ENCODE measurements at regions not wholly inside any gene's neighbourhood (a gene's known extent, or its start where the extent isn't known, plus 50 kb on each side); places are given as distances from the start of the nearest gene placed in this dataset.

DNA sequence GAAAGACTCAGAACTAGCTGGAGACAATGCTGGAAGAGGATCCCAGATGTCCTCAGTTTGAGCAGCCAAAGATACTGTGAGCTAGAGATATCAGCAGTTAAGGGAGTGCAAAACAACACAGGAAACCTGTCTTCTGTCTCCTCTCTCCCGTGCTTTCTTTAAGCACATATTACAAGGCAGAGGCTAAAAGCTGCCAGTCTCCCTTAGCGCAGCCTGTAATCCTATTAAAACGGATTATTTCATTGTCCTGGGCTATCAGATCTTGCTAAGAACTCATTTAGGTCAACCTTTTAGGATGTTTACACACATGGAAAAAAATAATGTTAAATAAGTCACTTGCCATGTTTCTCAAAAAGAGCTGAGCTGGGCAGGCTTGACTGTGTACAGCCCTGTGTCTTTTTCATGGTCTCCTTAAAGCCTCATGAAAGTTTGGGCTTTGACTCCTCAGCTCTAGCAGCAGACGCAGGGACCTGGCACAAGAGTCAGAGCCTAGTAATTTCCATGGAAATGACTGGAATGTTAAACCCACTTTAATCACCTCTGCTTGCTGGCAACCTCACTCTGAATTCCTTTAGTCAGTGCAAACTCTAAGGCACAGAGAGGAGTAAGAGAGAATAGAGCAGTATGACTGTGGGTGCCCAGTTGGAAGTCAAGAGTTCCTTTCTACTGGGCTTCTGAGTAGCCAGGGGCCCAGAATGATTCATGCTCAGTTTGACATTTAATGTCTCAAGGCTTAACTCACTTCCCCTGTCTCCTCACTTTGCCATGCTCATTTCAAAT lies 491.9 kb downstream of the NTRK3 start:
- DNase-seq (ENCODE audit: extremely low spot score): no peak
- POLR2A ChIA-PET: no interaction called here
- CTCF ChIA-PET: no interaction called here
- TF ChIP-seq L3MBTL2 (conservative IDR thresholded peaks at IDR 0.05) (no peak), CTBP1 (IDR thresholded peaks at IDR 0.05; ENCODE audit: borderline replicate concordance) (no peak), SUZ12 (IDR thresholded peaks at IDR 0.05) (no peak), FOXM1 (IDR thresholded peaks at IDR 0.05; ENCODE audit: borderline replicate concordance) (no peak), ELF4 (IDR thresholded peaks at IDR 0.05) (no peak), FOXK2 (IDR thresholded peaks at IDR 0.05) (no peak), FOXA1 (IDR thresholded peaks at IDR 0.05) (no peak), SP1 (IDR thresholded peaks at IDR 0.05) (no peak), ARNT (IDR thresholded peaks at IDR 0.05) (no peak), NFRKB (IDR thresholded peaks at IDR 0.05) (no peak), LEF1 (IDR thresholded peaks at IDR 0.05; ENCODE audit: borderline replicate concordance) (no peak), BHLHE40 (IDR thresholded peaks at IDR 0.05; ENCODE audit: borderline replicate concordance) (no peak), ZNF384 (IDR thresholded peaks at IDR 0.05) (no peak), HDGF (IDR thresholded peaks at IDR 0.05; ENCODE audit: borderline replicate concordance) (no peak)
- TF ChIP-seq, protein P1, sequence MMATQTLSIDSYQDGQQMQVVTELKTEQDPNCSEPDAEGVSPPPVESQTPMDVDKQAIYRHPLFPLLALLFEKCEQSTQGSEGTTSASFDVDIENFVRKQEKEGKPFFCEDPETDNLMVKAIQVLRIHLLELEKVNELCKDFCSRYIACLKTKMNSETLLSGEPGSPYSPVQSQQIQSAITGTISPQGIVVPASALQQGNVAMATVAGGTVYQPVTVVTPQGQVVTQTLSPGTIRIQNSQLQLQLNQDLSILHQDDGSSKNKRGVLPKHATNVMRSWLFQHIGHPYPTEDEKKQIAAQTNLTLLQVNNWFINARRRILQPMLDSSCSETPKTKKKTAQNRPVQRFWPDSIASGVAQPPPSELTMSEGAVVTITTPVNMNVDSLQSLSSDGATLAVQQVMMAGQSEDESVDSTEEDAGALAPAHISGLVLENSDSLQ (IDR thresholded peaks at IDR 0.05): no peak

DNA sequence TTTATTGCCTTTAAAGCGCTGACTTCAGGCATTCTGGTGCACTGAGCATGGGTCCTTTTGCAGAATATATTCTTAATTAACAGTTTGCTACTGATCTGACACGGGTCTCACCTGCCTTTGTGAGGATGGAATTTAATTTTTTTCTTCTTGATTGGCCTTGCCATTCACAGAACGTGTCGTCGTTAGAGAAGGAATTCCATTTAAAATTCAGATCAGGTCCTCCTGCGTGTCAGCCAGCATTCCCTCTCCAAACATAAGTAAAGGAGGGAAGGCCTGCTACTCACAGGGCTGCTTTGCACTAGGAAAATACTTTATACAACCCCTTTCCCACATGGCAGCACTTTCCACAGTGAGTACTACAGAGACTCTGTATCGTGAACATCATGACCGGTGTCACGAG lies 492.7 kb downstream of the NTRK3 start:
- CTCF ChIA-PET: no interaction called here

DNA sequence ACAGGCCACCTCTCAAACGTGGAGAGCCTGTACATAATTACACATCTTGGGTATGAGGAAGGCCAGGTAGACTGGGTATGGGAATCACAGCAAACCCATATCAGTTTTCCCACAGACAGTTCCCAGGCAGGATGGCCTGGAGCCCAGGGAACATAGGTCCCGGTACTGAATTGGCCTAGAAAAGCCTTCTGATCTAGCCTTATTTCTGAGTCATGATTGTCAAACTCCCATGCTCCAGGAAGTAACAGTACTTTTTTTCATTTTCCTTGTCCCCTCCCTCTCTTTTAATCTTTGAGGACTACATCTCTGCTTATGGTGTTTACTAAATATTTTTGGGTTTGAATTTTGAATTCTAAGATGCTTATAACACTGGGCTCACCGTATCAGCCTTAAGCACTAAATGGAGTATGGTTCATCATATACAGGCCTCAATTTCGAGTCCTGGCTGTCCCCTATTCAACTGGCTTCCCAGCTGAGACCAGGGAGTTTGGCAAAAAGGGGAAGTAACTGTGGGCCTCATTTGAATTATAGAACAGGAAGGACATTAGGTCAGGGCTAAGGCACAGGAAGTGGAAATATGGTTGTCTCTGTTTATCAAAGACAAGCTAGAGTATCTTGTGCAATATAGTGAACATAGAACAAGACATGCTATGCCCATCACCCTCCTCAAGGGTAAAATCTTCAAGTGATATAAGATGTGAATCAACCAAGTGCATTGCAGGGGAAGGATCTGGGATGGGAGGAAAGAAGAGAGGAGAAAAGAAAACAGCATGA lies 494.6 kb downstream of the NTRK3 start:
- DNase-seq (ENCODE audit: extremely low spot score): no peak
- ChIA-PET CTCF (interaction anchor here (0.6 kb wide), 1 partner anchor 26 kb away, joined by 3 read pairs; no protein-coding TSS in a partner anchor), POLR2A (no interaction called here)
- TF ChIP-seq L3MBTL2 (conservative IDR thresholded peaks at IDR 0.05) (no peak), HDGF (IDR thresholded peaks at IDR 0.05; ENCODE audit: borderline replicate concordance) (no peak), CTBP1 (IDR thresholded peaks at IDR 0.05; ENCODE audit: borderline replicate concordance) (no peak), LEF1 (IDR thresholded peaks at IDR 0.05; ENCODE audit: borderline replicate concordance) (no peak), NFRKB (IDR thresholded peaks at IDR 0.05) (no peak), ELF4 (IDR thresholded peaks at IDR 0.05) (no peak), FOXM1 (IDR thresholded peaks at IDR 0.05; ENCODE audit: borderline replicate concordance) (no peak), FOXA1 (IDR thresholded peaks at IDR 0.05) (no peak), FOXK2 (IDR thresholded peaks at IDR 0.05) (no peak)
- TF ChIP-seq, protein P1 (IDR thresholded peaks at IDR 0.05): no peak

More for the DNA sequence above, 492.7 kb downstream of the NTRK3 start:
- POLR2A ChIA-PET: no interaction called here
- DNase-seq (ENCODE audit: extremely low spot score): no peak
- TF ChIP-seq SUZ12 (IDR thresholded peaks at IDR 0.05) (no peak), ZNF384 (IDR thresholded peaks at IDR 0.05) (no peak), FOXM1 (IDR thresholded peaks at IDR 0.05; ENCODE audit: borderline replicate concordance) (no peak), SP1 (IDR thresholded peaks at IDR 0.05) (no peak), ARNT (IDR thresholded peaks at IDR 0.05) (no peak), FOXA1 (IDR thresholded peaks at IDR 0.05) (no peak), CTBP1 (IDR thresholded peaks at IDR 0.05; ENCODE audit: borderline replicate concordance) (no peak), NFRKB (IDR thresholded peaks at IDR 0.05) (no peak), L3MBTL2 (conservative IDR thresholded peaks at IDR 0.05) (no peak), TARDBP (IDR thresholded peaks at IDR 0.05) (no peak), HDGF (IDR thresholded peaks at IDR 0.05; ENCODE audit: borderline replicate concordance) (no peak), ELF4 (IDR thresholded peaks at IDR 0.05) (no peak), BHLHE40 (IDR thresholded peaks at IDR 0.05; ENCODE audit: borderline replicate concordance) (no peak), FOXK2 (IDR thresholded peaks at IDR 0.05) (no peak), LEF1 (IDR thresholded peaks at IDR 0.05; ENCODE audit: borderline replicate concordance) (no peak)
- TF ChIP-seq, protein P1 (IDR thresholded peaks at IDR 0.05): no peak

DNA sequence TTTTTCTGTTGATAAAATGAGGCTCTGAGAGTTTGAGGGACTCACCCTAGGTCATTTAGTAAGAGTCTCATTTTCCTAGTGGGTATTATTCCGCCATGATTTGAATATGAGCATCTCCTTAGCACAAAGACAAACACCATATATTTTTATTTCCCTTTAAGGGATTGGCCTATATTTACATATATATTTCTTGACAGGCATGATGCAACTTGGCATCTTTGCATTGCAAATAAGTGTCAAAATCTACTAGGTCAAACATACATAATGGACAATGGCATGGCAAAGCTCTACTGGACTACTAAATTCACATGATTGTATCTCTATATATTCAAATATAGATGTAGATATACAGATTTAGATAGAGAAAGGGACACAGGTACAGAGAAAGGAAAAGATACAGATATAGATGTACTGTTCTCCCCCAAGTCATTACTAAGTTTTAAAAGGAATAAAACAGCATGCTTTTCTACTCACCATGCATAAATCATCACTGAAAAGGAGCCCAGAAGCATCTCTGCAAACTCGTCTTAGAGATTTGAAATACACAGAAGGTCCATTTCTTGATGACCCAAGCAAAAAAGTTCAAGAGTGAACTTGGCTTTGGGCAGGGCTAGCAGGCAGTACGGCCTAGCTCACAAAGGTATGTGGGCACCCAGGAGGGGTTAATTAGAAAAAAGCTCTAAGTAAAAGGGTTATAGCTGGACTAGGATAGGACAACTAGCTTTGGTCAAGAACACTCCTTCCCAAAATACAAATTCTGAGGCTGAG lies 495.8 kb downstream of the NTRK3 start:
- ChIA-PET POLR2A (no interaction called here), CTCF (no interaction called here)
- TF ChIP-seq SUZ12 (IDR thresholded peaks at IDR 0.05) (no peak), FOXK2 (IDR thresholded peaks at IDR 0.05) (no peak), ARNT (IDR thresholded peaks at IDR 0.05) (no peak), HDGF (IDR thresholded peaks at IDR 0.05; ENCODE audit: borderline replicate concordance) (no peak), CTBP1 (IDR thresholded peaks at IDR 0.05; ENCODE audit: borderline replicate concordance) (no peak), BHLHE40 (IDR thresholded peaks at IDR 0.05; ENCODE audit: borderline replicate concordance) (no peak), ZNF384 (IDR thresholded peaks at IDR 0.05) (no peak), SP1 (IDR thresholded peaks at IDR 0.05) (no peak)
- DNase-seq (ENCODE audit: extremely low spot score): no peak

DNA sequence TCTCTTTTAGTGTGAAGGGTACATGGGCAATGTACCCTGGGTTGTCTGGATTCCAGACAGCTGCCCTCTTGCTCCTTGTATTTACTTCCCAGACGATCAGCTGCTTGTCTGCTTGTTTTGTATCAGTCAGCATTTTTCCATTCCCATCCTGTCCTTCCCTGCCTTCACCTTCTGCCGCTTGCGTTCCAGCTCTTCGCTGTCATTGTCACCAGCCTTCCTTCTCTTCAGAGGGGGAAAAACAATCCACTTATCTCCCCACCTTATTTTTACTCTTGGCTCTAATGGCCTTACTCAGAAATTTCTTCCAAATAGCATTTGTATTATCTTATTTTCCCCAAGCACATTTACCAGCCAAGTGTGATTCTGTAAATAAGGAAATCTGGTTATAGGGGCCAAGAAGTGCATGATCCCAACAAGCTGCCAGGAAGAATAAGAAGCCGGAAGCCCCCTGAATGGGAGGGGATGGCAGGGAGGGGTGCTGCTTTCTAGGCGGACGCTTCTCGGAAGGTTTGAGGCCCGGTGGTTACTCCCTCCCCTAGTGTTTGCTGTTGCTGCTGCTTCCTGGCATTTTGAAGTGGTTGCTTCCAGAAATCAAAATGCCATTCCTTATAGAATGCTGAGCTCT lies 497.6 kb downstream of the NTRK3 start:
- no peak for DNase-seq (ENCODE audit: extremely low spot score)
- TF ChIP-seq HDGF (IDR thresholded peaks at IDR 0.05; ENCODE audit: borderline replicate concordance) (no peak), SUZ12 (IDR thresholded peaks at IDR 0.05) (no peak)
- TF ChIP-seq, protein P1 (IDR thresholded peaks at IDR 0.05): no peak
- CTCF ChIA-PET: no interaction called here
- POLR2A ChIA-PET: no interaction called here
